Panc1 (cell line): ENCODE measurements at regions not wholly inside any gene's neighbourhood (a gene's known extent, or its start where the extent isn't known, plus 50 kb on each side); places are given as distances from the start of the nearest gene placed in this dataset.
A peak's percentile ranks its signal among the peaks of the same experiment; 100 is the strongest.

Experiments used
- ATAC-seq: fragments of 200-7000 bp; cut with Tn5 transposase; 2 replicates; pipeline ENCODE4 v1.9.1; 2020; ENCODE audit warnings: mild to moderate bottlenecking, moderate library complexity
- BruUV-seq: library from RNA; stranded (reverse); fragments of 400-500 nt; replicated peaks from 2 replicates; lab custom pipeline; 2021; lab: Mats Ljungman, UMichigan
- CTCF ChIA-PET: fragments of 300-600 bp; sonication (Branson Sonifier 250); formaldehyde crosslinking; loops from one replicate; lab custom pipeline; 2022; ENCODE audit warnings: antibody characterized with exemption; lab: Charles Lee
- POLR2A ChIA-PET: fragments of 300-600 bp; sonication (Branson Sonifier 250); formaldehyde crosslinking; loops from one replicate; lab custom pipeline; 2022; ENCODE audit warnings: antibody characterized with exemption; lab: Charles Lee
- DNase-seq: peaks from one replicate; pipeline ENCODE4 v3.0.0-alpha.2; 2010; ENCODE audit warnings: low read depth, low spot score
- H3K27ac ChIP-seq: 2 replicates; pipeline ENCODE4 v1.5.1; 2011; ENCODE audit warnings: mild to moderate bottlenecking, low read length, inconsistent platforms
- H3K27me3 ChIP-seq: fragments of 200-500 bp; sonication (Bioruptor generic); 2 replicates; pipeline ENCODE4 v1.6.0; 2014; ENCODE audit warnings: low read length, inconsistent platforms; ENCODE audit not compliant: control insufficient read depth, insufficient read depth
- H3K36me3 ChIP-seq: fragments of 200-500 bp; sonication (Bioruptor generic); 2 replicates; pipeline ENCODE4 v1.5.1; 2014; ENCODE audit warnings: inconsistent platforms, mild to moderate bottlenecking, low read length, moderate library complexity; ENCODE audit not compliant: control insufficient read depth, insufficient read depth
- H3K4me1 ChIP-seq: 2 replicates; pipeline ENCODE4 v1.5.1; 2011; ENCODE audit warnings: inconsistent platforms, mild to moderate bottlenecking, low read length, moderate library complexity; ENCODE audit not compliant: control insufficient read depth, insufficient read depth
- H3K4me3 ChIP-seq, 2 experiments: 2 replicates each; pipeline ENCODE4 v1.5.1; 2011 to 2012; ENCODE audit warnings: low read depth in 2 of 2, low read length in 2 of 2, mild to moderate bottlenecking in 2 of 2, inconsistent platforms in 1 of 2, moderate library complexity in 1 of 2
- H3K9me3 ChIP-seq: fragments of 200-500 bp; sonication (Bioruptor generic); 2 replicates; pipeline ENCODE4 v1.5.1; 2014; ENCODE audit warnings: low read depth, mild to moderate bottlenecking, inconsistent platforms, low read length, moderate library complexity; ENCODE audit not compliant: control insufficient read depth, insufficient read depth
- CTCF ChIP-seq: fragments of 450-650 bp; IDR thresholded peaks from 2 replicates; pipeline ENCODE4 v1.5.1; 2017; ENCODE audit warnings: mild to moderate bottlenecking
- POLR2AphosphoS5 ChIP-seq: IDR thresholded peaks from 2 replicates; pipeline ENCODE4 v1.6.1; 2012; ENCODE audit warnings: mild to moderate bottlenecking, low read depth, low read length, moderate library complexity
- SIN3A ChIP-seq: IDR thresholded peaks from 2 replicates; pipeline ENCODE4 v1.6.1; 2012; ENCODE audit warnings: low read depth, mild to moderate bottlenecking, low read length, moderate library complexity, borderline replicate concordance; ENCODE audit not compliant: insufficient read depth
- TCF7L2 ChIP-seq: IDR thresholded peaks from 2 replicates; pipeline ENCODE4 v1.6.1; 2011; ENCODE audit warnings: mild to moderate bottlenecking, low read depth, low read length, inconsistent platforms
- in situ Hi-C: cut with HindIII; loops from 2 replicates; pipeline ENCODE4 v1.10.0; 2016; ENCODE audit warnings: low sequenced_read_pairs, low pct_unique_long_range_greater_than_20kb
- intact Hi-C: fragments of 100-400 bp; cut with micrococcal nuclease; formaldehyde crosslinking; loops from one replicate; pipeline ENCODE4 v1.10.0; 2022; ENCODE audit not compliant: unreplicated experiment
- TF ChIP-seq, protein P1 (sequence below), 2 experiments: IDR thresholded peaks; 2 replicates each; pipeline ENCODE4 v1.6.1; 2011 to 2012; ENCODE audit warnings: low read depth in 2 of 2, control low read depth in 1 of 2, low read length in 1 of 2, mild to moderate bottlenecking in 1 of 2, moderate library complexity in 1 of 2; ENCODE audit not compliant: insufficient read depth in 1 of 2

GRCh38 chr15:70283511-70283910, 185.8 kb upstream of the TLE3 start:
- Histone ChIP-seq H3K9me3 (no peaks in the 10 kb centered on the region), H3K4me1 (no peaks in the 10 kb centered on the region; the same call in 1 of the 2 replicates), H3K4me3 (no peak overlapping the region), H3K36me3 (no peaks in the 10 kb centered on the region), H3K27ac (no peak overlapping the region), H3K27me3 (no peaks in the 10 kb centered on the region)
- BruUV-seq: no TSS peak
- intact Hi-C loops: no loop called here
- ChIA-PET CTCF (no interaction called here), POLR2A (no interaction called here)
- ATAC-seq: no peak
- in situ Hi-C loops: no loop called here
- no peak for TF ChIP-seq TCF7L2
- DNase-seq: no peak

- no TSS peak for BruUV-seq
- intact Hi-C loops (no loop called here), in situ Hi-C loops (no loop called here)
- DNase-seq: no peak
- TF ChIP-seq, protein P1, sequence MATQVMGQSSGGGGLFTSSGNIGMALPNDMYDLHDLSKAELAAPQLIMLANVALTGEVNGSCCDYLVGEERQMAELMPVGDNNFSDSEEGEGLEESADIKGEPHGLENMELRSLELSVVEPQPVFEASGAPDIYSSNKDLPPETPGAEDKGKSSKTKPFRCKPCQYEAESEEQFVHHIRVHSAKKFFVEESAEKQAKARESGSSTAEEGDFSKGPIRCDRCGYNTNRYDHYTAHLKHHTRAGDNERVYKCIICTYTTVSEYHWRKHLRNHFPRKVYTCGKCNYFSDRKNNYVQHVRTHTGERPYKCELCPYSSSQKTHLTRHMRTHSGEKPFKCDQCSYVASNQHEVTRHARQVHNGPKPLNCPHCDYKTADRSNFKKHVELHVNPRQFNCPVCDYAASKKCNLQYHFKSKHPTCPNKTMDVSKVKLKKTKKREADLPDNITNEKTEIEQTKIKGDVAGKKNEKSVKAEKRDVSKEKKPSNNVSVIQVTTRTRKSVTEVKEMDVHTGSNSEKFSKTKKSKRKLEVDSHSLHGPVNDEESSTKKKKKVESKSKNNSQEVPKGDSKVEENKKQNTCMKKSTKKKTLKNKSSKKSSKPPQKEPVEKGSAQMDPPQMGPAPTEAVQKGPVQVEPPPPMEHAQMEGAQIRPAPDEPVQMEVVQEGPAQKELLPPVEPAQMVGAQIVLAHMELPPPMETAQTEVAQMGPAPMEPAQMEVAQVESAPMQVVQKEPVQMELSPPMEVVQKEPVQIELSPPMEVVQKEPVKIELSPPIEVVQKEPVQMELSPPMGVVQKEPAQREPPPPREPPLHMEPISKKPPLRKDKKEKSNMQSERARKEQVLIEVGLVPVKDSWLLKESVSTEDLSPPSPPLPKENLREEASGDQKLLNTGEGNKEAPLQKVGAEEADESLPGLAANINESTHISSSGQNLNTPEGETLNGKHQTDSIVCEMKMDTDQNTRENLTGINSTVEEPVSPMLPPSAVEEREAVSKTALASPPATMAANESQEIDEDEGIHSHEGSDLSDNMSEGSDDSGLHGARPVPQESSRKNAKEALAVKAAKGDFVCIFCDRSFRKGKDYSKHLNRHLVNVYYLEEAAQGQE (IDR thresholded peaks at IDR 0.05; ENCODE audit: insufficient read depth in 1 of 2, low read depth in 2 of 2, low read length in 1 of 2): no peak
- TF ChIP-seq SIN3A (no peak), CTCF (no peak), TCF7L2 (no peak), POLR2AphosphoS5 (no peak)
- no peaks in the 10 kb centered on the region for H3K36me3 ChIP-seq
- H3K4me3 ChIP-seq: no peak overlapping the region
- ChIA-PET POLR2A (no interaction called here), CTCF (no interaction called here)
- ATAC-seq: peak; percentile 84
- no peaks in the 10 kb centered on the region; the same call in 1 of the 2 replicates for H3K4me1 ChIP-seq
- no peak overlapping the region for H3K27ac ChIP-seq
- no peaks in the 10 kb centered on the region for H3K27me3 ChIP-seq
- H3K9me3 ChIP-seq: no peaks in the 10 kb centered on the region
These were observed 184.1 kb upstream of the TLE3 start for GRCh38 chr15:70281811-70282307.

DNA sequence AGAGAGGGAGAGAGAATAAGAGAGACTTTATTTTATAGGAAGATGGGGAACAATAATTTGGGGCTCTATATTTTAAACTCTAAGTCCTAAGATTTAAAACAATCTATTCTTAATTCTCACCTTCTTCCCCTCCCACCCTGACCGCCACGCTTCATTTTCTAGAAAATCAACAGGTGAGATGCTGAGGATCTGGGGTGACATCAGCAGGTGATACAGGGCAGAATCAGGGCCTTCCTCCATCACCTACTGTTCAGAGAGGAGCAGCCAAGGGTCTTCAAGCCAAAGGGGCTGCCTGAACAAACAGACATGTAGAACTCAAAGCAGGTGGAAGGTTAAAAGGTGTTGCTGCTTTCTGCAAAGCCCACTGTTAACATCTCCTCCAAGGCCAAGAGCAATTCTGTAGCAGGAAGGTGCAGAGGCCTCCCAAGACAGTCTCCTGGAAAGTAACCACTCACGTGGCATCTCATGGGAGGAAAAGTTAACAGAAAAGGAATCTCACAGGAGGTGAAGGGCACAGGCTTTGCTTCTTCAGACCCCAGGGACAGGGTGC, 183.6 kb upstream of the TLE3 start:
- Histone ChIP-seq H3K27ac (no peak overlapping the region), H3K27me3 (no peaks in the 10 kb centered on the region), H3K4me1 (no peaks in the 10 kb centered on the region; the same call in 1 of the 2 replicates), H3K9me3 (no peaks in the 10 kb centered on the region), H3K36me3 (no peaks in the 10 kb centered on the region), H3K4me3 (no peak overlapping the region)
- TF ChIP-seq TCF7L2 (no peak), CTCF (no peak), SIN3A (no peak), POLR2AphosphoS5 (no peak)
- TF ChIP-seq, protein P1 (IDR thresholded peaks at IDR 0.05; ENCODE audit: insufficient read depth in 1 of 2, low read depth in 2 of 2, low read length in 1 of 2): no peak
- ChIA-PET CTCF (no interaction called here), POLR2A (no interaction called here)
- no TSS peak for BruUV-seq
- ATAC-seq (peak; percentile 59), DNase-seq (no peak)
- in situ Hi-C loops (no loop called here), intact Hi-C loops (no loop called here)
